NCI-H226 (cell line): ENCODE measurements at regions not wholly inside any gene's neighbourhood (a gene's known extent, or its start where the extent isn't known, plus 50 kb on each side); places are given as distances from the start of the nearest gene placed in this dataset.
"Not testable (repeated sequence)": the region's sequence is repeated elsewhere in the genome, so short reads cannot be mapped to it uniquely, and the experiment has no call there.

Experiments used
- DNase-seq: peaks from one replicate; pipeline ENCODE4 v3.0.0-alpha.2; 2015

- no peak for DNase-seq
Measured at GRCh38 chr1:99062192-99062591, 57.5 kb upstream of the PLPPR5 start.

DNA sequence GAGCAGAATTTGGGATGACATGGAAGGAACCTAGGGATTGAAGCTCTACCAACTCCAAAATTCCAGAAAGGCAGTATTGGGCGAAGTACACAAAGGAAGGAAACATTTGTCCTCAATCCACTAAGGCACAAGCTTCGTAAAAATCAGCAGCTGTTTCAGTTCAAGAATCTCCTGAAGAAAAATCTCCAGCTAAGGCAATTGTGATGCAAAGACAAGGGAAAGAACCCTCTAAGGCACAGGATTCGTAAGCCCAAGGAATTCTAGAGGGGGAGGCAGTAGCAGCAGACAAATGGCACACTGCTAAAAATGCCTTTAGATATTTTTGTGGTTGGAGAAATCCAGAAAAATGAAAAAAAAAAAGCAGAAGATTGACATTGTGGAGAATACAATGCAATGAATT lies 64.5 kb upstream of the PLPPR5 start:
- DNase-seq: no peak

DNA sequence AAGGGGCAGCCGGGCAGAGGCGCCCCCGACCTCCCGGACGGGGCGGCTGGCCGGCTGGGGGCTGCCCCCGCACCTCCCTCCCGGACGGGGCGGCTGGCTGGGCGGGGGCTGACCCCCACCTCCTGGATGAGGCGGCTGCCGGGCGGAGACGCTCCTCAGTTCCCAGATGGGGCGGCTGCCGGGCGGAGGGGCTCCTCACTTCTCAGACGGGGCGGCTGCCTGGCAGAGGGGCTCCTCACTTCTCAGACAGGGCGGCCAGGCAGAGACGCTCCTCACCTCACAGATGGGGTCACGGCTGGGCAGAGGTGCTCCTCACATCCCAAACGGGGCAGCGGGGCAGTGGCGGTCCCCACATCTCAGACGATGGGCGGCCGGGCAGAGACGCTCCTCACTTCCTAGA lies 73.9 kb upstream of the PLPPR5 start:
- not testable (repeated sequence) for DNase-seq

GRCh38 chr1:99082366-99082765 lies 77.7 kb upstream of the PLPPR5 start:
- DNase-seq: no peak

DNA sequence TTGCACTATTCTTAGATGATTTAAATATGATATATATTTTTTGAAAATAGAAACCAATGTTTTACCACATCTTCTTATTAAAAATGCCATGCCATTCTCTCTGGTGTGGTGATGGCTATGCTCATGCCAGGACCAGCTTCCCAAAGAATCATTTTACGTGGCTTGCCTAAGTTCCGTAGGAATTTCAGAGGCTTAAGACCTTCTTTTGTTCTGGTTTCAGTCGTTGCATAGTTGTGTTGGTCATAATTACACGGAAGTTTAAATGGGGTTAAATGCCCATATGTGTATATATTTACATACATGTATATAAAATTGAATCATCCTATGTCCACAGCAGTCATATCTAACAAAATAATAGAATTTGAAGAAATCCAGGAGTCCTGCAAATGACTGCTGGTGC lies 78.7 kb upstream of the PLPPR5 start:
- DNase-seq: no peak

DNA sequence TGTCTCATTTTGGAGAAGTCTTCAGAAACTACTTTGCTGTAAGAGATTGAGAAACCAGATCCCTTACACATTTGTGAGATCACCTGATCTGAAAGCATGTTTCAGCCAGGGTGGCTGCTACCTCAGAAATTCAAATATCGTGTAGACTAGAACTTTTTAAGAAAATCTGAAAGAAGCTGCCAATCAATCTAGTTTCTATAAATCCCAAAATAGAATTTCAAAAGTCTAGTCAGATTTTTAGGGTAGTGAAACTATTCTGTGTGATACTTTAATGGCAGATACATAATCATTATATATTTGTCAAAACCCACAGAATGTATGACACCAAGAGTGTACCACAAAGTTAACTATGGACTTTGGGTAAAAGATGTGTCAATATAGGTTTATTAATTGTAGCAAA lies 79.9 kb upstream of the PLPPR5 start:
- DNase-seq: no peak

- DNase-seq: no peak
Measured at GRCh38 chr1:99086057-99086456, 81.4 kb upstream of the PLPPR5 start.

DNA sequence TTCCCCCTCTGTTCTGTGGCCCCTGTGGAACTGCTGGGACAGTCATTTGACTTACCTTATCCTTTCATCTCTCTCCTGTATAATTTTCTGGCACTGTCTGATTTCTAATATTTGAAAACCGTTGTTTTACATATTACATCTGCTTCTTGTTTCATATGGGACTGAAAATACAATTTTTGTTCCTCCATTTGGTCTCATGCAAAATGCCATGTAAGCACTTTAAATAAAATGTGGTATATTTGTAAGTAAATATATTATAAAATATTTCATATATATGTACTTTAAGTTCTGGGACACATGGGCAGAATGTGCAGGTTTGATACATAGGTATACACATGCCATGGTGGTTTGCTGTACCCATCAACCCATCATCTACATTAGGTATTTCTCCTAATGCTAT lies 93.9 kb upstream of the PLPPR5 start:
- DNase-seq: no peak

DNA sequence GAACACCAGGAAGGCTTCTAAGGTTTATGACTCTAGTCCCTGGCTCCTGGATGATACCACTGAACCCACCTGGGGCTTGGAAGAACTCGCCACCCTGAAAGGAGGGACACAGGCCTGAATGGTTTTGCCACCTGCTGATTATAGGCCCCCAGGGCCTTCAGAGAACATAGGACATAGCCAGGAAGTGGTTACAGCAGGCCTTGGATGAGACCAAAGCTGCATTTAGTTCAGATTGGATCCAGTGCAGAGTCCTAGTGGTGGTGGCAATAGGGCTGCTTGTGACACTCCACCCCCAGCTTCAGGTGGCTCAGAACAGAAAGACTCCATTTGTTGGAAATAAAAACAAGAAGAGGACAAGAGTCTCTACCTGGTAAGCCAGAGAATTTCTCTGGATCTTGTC lies 101.6 kb upstream of the PLPPR5 start:
- DNase-seq: no peak

GRCh38 chr1:99107680-99108079 lies 103.0 kb upstream of the PLPPR5 start:
- no peak for DNase-seq

DNA sequence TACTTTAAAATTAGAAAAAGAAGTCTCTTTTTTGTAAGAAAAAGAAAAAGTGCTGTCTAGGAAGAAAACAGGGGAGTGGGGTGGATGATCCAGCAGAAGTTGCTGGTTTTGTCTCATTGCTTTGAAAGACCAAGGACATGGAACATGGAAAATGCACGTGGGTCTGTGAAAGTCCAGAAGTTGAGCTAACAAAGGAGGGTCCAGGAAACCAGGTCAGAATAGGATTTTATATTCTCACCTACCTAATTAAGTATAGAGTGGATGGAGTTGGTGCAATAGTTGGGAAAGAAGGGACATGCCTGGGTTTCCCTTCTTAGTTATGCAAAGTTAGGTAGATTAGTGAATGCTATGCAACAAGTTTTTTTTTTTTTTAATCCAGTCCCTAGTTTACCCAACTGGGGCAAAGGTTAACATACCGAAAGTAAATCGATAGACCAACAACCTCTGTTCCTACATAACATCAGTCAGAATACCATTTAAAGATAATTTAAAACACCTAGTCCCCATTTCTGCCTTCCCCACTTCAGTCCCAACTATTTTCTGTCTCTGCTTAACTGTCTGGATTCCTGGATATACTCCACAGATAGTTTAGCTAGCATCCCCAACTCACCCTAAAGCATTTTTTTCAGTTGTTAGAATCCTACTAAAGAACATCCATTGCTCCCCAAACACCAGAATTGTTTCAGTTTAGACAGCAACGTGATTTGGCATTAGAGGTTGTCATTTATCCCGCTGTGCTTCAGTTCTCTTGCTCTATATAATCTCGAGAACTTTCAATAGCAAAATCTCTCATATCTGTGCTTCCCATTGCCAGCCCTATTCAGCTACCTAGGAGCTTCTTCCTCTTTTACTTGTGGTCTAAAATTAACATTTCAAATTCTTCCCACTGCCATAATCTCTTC lies 105.7 kb upstream of the PLPPR5 start:
- DNase-seq: no peak

GRCh38 chr1:99115231-99115630 lies 110.6 kb upstream of the PLPPR5 start:
- DNase-seq: no peak

GRCh38 chr1:99119188-99119587 lies 114.5 kb upstream of the PLPPR5 start:
- DNase-seq: no peak

- no peak for DNase-seq
Measured at GRCh38 chr1:99122039-99122438, 117.4 kb upstream of the PLPPR5 start.

- no peak for DNase-seq
Measured at GRCh38 chr1:99123936-99124335, 119.3 kb upstream of the PLPPR5 start.

GRCh38 chr1:99131546-99131945 lies 126.9 kb upstream of the PLPPR5 start:
- DNase-seq: no peak

GRCh38 chr1:99133756-99134500 lies 129.3 kb upstream of the PLPPR5 start:
- DNase-seq: no peak

GRCh38 chr1:99137554-99138206 lies 126.6 kb upstream of the PLPPR4 start:
- DNase-seq: no peak

- no peak for DNase-seq
Measured at GRCh38 chr1:99139876-99140275, 124.4 kb upstream of the PLPPR4 start.

- DNase-seq: no peak
Measured at GRCh38 chr1:99146129-99146848, 118.0 kb upstream of the PLPPR4 start.

GRCh38 chr1:99149952-99150351 lies 114.3 kb upstream of the PLPPR4 start:
- no peak for DNase-seq

GRCh38 chr1:99152132-99152531 lies 112.2 kb upstream of the PLPPR4 start:
- DNase-seq: no peak

DNA sequence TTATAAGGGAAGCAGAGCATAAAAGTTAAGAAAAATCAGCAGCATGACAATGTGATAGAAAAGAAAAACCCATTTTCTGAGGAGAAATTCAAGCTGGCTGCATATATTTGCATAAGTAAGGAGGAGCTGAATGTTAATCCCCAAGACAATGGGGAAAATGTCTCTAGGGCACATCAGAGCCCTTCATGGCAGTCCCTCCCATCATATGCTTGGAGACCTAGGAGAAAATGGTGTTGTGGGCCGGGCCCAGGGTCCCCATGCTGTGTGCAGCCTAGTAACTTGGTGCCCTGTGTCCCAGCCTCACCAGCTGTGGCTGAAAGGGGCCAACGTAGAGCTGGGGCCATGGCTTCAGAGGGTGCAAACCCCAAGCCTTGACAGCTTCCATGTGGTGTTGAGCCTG lies 100.6 kb upstream of the PLPPR4 start:
- no peak for DNase-seq
